ENCODE measurements at regions not wholly inside any gene's neighbourhood (a gene's known extent, or its start where the extent isn't known, plus 50 kb on each side); places are given as distances from the start of the nearest gene placed in this dataset.

DNA sequence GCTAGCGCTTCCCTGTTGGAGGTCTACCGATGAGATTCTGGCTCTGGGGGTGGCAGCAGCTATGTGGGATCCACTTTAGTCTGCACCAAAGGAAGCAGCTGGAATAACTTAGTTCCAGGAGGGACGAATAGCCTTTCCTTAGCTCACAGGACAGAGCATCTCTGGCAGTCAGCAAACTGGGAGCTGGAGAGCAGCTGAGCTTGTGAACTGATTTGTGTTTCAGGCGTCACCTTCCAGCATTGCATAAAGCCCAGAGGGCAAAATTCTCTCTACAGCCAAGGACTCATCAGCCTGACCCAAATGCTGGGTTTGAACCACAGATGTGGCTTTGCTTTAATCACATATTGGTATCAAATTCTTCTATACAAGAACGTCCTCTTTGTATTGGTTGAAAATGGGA is 81.9 kb upstream of the PELI2 start:
- TF ChIP-seq CTCF (IDR thresholded peaks at IDR 0.05): no peak
- H3K4me1 ChIP-seq: no peaks in the 10 kb centered on the region
- DNase-seq (no peak), ATAC-seq (no peak)
- H3K4me3 ChIP-seq: no peak overlapping the region
- peaks cover 0 to 6% (median 0%) of the 10 kb centered on the region in 7 donors for H3K27me3 ChIP-seq
- H3K27ac ChIP-seq: no peak overlapping the region
- intact Hi-C loops (cut with DNase I): no loop called here
- WGBS, 2 donors: 67 to 76% methylated on average over 5 of the region's 5 CpGs
- no peaks in the 10 kb centered on the region for H3K9me3 ChIP-seq
- no peaks in the 10 kb centered on the region for H3K36me3 ChIP-seq

DNA sequence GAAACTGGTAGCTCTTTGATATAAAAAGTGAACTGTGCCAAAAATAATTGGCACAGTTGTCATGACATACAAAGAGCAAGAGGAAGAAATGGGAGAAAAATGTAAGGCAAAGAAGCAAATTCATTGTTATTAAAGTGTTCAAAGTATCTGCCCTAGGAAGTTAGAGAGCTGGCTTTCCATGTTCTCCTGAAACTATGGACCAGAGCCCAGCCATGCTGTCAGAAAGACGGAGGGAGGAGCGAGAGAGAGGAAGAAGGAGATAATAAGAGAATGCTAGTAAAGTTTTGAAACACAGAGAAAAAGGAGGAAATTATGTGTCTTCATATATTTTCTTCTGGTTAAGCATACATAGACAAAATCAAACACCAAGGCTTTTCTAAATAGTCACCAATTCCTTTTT is 78.1 kb upstream of the PELI2 start:
- ATAC-seq (no peak), DNase-seq (no peak)
- H3K9me3 ChIP-seq: no peaks in the 10 kb centered on the region
- H3K27me3 ChIP-seq: peaks cover 0 to 6% (median 0%) of the 10 kb centered on the region in 7 donors
- intact Hi-C loops (cut with DNase I): no loop called here
- WGBS, 2 donors: 42 to 52% methylated on average over 2 of the region's 2 CpGs
- H3K36me3 ChIP-seq: no peaks in the 10 kb centered on the region
- H3K4me3 ChIP-seq: no peak overlapping the region
- no peaks in the 10 kb centered on the region for H3K4me1 ChIP-seq
- no peak for TF ChIP-seq CTCF (IDR thresholded peaks at IDR 0.05)
- no peak overlapping the region for H3K27ac ChIP-seq

DNA sequence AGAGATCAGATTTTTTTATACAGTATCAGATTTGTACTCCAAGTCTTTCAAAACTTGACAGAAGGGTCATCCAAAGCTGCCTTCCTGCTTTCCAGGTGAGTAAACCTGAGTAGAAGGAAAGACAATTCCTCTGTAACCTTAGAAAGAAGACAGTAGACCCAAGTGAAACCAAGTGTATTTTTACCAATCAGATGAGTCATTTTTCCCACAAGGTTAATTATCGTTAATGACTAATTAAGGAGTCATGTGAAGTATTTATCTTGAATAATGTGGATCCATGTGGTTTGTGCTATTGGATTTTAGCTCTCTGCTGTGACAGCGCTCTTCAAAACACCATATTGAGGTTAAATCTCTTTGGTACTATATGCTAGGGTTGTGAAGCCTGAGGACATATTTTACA is 74.0 kb upstream of the PELI2 start:
- no peak for DNase-seq
- no peaks in the 10 kb centered on the region for H3K36me3 ChIP-seq
- no peak overlapping the region for H3K4me3 ChIP-seq
- H3K27ac ChIP-seq: no peak overlapping the region
- 93 to 96% methylated on average over 2 of the region's 2 CpGs for WGBS, 2 donors
- H3K27me3 ChIP-seq: peaks cover 0 to 2% (median 0%) of the 10 kb centered on the region in 7 donors
- H3K4me1 ChIP-seq: no peaks in the 10 kb centered on the region
- no peak for ATAC-seq
- intact Hi-C loops (cut with DNase I): no loop called here
- H3K9me3 ChIP-seq: no peaks in the 10 kb centered on the region
- no peak for TF ChIP-seq CTCF (IDR thresholded peaks at IDR 0.05)

GRCh38 chr14:56046546-56046945 is 71.7 kb upstream of the PELI2 start:
- Histone ChIP-seq H3K4me3 (no peak overlapping the region), H3K27me3 (no peaks in the 10 kb centered on the region), H3K4me1 (no peaks in the 10 kb centered on the region), H3K9me3 (no peaks in the 10 kb centered on the region), H3K36me3 (no peaks in the 10 kb centered on the region), H3K27ac (no peak overlapping the region)
- intact Hi-C loops (cut with DNase I): no loop called here
- DNase-seq: no peak
- no peak for ATAC-seq
- TF ChIP-seq CTCF (IDR thresholded peaks at IDR 0.05): no peak
- 95 to 100% methylated on average over 1 of the region's 1 CpG for WGBS, 2 donors

DNA sequence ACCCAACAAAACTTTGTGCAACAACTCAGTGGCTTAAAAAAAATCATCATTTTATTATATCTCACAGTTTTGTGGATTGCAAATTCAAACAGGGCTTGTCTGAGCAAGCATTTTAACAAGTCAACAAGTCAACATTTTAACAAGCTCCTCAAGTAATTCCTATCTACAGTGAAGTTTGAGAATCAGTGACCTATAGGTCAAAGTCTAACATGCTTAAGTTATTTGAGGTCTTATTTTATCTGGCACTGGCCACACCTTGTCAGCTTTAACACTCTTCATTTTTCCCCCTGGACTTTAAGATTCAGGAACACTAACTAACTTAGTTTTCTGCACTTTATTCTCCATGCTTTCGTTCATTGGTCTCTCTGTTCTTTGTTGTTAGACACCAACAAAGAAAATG is 71.2 kb upstream of the PELI2 start:
- no peaks in the 10 kb centered on the region for H3K36me3 ChIP-seq
- H3K27ac ChIP-seq: no peak overlapping the region
- intact Hi-C loops (cut with DNase I): no loop called here
- DNase-seq (no peak), ATAC-seq (no peak)
- no peak overlapping the region for H3K4me3 ChIP-seq
- H3K9me3 ChIP-seq: no peaks in the 10 kb centered on the region
- no peak for TF ChIP-seq CTCF (IDR thresholded peaks at IDR 0.05)
- 90 to 96% methylated on average over 1 of the region's 1 CpG for WGBS, 2 donors
- no peaks in the 10 kb centered on the region for H3K27me3 ChIP-seq
- H3K4me1 ChIP-seq: no peaks in the 10 kb centered on the region
